HG03159 (cell line): ENCODE measurements at regions not wholly inside any gene's neighbourhood (a gene's known extent, or its start where the extent isn't known, plus 50 kb on each side); places are given as distances from the start of the nearest gene placed in this dataset.
A peak's percentile ranks its signal among the peaks of the same experiment; 100 is the strongest.

Source experiments
- ATAC-seq: cut with Tn5 transposase; IDR thresholded peaks from one replicate; pipeline ENCODE4 v1.9.1; 2021; ENCODE audit warnings: mild to moderate bottlenecking, moderate library complexity; ENCODE audit not compliant: unreplicated experiment

GRCh38 chr18:56096861-56097260 is 508.9 kb upstream of the TCF4 start:
- ATAC-seq = no peak

- ATAC-seq = peak; percentile 68
Observed at GRCh38 chr18:56089612-56090258, 501.7 kb upstream of the TCF4 start.

- no peak for ATAC-seq
Observed at GRCh38 chr18:56086786-56087185, 498.8 kb upstream of the TCF4 start.

- ATAC-seq = no peak
Observed at GRCh38 chr18:56086176-56086575, 498.2 kb upstream of the TCF4 start.

- no peak for ATAC-seq
Observed at GRCh38 chr18:56085551-56085950, 497.6 kb upstream of the TCF4 start.

- ATAC-seq = no peak
Observed at GRCh38 chr18:56083523-56084287, 495.7 kb upstream of the TCF4 start.

GRCh38 chr18:56083097-56083521 is 495.1 kb upstream of the TCF4 start:
- no peak for ATAC-seq

GRCh38 chr18:56076723-56077122 is 488.7 kb upstream of the TCF4 start:
- no peak for ATAC-seq

GRCh38 chr18:56068701-56069100 is 480.7 kb upstream of the TCF4 start:
- no peak for ATAC-seq

- ATAC-seq = no peak
Observed at GRCh38 chr18:56067969-56068671, 480.1 kb upstream of the TCF4 start.

GRCh38 chr18:56067214-56067894 is 479.4 kb upstream of the TCF4 start:
- no peak for ATAC-seq

GRCh38 chr18:56066524-56067213 is 478.7 kb upstream of the TCF4 start:
- ATAC-seq = no peak

- ATAC-seq = no peak
Observed at GRCh38 chr18:56065086-56065485, 477.1 kb upstream of the TCF4 start.

- ATAC-seq = no peak
Observed at GRCh38 chr18:56062931-56063330, 474.9 kb upstream of the TCF4 start.

- no peak for ATAC-seq
Observed at GRCh38 chr18:56060967-56061541, 473.1 kb upstream of the TCF4 start.

- ATAC-seq = no peak
Observed at GRCh38 chr18:56052202-56052601, 464.2 kb upstream of the TCF4 start.

- ATAC-seq = no peak
Observed at GRCh38 chr18:56044239-56044638, 456.2 kb upstream of the TCF4 start.

- no peak for ATAC-seq
Observed at GRCh38 chr18:56043641-56044061, 455.7 kb upstream of the TCF4 start.

GRCh38 chr18:56042915-56043536 is 455.0 kb upstream of the TCF4 start:
- ATAC-seq = no peak
